ENCODE measurements at regions not wholly inside any gene's neighbourhood (a gene's known extent, or its start where the extent isn't known, plus 50 kb on each side); places are given as distances from the start of the nearest gene placed in this dataset.

DNA sequence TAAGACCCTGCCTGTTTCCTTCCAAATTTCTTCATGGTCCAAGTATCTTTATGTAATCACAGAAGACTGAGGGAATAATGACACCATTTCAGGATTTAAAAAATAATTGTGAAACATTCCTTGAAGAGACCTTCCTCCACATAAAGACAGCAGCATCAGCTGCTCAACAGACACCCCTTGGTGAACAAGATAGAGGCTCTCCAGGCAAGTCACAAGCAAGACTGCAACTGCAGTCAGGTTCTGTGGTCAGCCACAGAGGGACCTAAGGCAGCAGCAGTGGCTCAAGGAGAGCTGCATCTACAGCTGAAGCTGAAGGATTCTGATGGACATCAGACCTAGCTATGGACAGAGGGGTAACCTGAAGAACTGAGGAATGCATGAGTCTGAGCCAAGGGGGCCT lies 97.2 kb upstream of the C3orf80 start (continued):
- TF ChIP-seq, protein P1, sequence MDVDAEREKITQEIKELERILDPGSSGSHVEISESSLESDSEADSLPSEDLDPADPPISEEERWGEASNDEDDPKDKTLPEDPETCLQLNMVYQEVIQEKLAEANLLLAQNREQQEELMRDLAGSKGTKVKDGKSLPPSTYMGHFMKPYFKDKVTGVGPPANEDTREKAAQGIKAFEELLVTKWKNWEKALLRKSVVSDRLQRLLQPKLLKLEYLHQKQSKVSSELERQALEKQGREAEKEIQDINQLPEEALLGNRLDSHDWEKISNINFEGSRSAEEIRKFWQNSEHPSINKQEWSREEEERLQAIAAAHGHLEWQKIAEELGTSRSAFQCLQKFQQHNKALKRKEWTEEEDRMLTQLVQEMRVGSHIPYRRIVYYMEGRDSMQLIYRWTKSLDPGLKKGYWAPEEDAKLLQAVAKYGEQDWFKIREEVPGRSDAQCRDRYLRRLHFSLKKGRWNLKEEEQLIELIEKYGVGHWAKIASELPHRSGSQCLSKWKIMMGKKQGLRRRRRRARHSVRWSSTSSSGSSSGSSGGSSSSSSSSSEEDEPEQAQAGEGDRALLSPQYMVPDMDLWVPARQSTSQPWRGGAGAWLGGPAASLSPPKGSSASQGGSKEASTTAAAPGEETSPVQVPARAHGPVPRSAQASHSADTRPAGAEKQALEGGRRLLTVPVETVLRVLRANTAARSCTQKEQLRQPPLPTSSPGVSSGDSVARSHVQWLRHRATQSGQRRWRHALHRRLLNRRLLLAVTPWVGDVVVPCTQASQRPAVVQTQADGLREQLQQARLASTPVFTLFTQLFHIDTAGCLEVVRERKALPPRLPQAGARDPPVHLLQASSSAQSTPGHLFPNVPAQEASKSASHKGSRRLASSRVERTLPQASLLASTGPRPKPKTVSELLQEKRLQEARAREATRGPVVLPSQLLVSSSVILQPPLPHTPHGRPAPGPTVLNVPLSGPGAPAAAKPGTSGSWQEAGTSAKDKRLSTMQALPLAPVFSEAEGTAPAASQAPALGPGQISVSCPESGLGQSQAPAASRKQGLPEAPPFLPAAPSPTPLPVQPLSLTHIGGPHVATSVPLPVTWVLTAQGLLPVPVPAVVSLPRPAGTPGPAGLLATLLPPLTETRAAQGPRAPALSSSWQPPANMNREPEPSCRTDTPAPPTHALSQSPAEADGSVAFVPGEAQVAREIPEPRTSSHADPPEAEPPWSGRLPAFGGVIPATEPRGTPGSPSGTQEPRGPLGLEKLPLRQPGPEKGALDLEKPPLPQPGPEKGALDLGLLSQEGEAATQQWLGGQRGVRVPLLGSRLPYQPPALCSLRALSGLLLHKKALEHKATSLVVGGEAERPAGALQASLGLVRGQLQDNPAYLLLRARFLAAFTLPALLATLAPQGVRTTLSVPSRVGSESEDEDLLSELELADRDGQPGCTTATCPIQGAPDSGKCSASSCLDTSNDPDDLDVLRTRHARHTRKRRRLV (CRISPR knock-in tag; IDR thresholded peaks at IDR 0.05) = no peak

- H3K4me2 ChIP-seq (ENCODE audit: low read depth, low read length) = no peak overlapping the region
- no peaks in the 10 kb centered on the region for H3K36me3 ChIP-seq (replicated peaks in 1 of 2; ENCODE audit: control insufficient read depth in 1 of 2, insufficient read depth in 2 of 2, low read length in 2 of 2)
- 15% methylated on average over 4 of the region's 4 CpGs for WGBS (ENCODE audit: low lambda C conversion rate)
- no peaks in the 10 kb centered on the region for H3K4me1 ChIP-seq (ENCODE audit: insufficient read depth, low read length)
- no peak for ATAC-seq
- ChIA-PET CTCF (ENCODE audit: low intra/inter-chr PET ratio, low total read pairs) (no interaction called here), POLR2A (no interaction called here)
- intact Hi-C loops (cut with micrococcal nuclease; ENCODE audit: unreplicated experiment) = loop anchor here (5.0 kb wide), 1 partner anchor 82 kb away; no protein-coding TSS in a partner anchor
- no peak for FAIRE-seq
- H3K27ac ChIP-seq (ENCODE audit: extremely low read length, insufficient read depth, low read length) = no peak overlapping the region
- H2AFZ ChIP-seq (ENCODE audit: low read length) = no peak overlapping the region
- in situ Hi-C loops (cut with HindIII; ENCODE audit: extremely low pct_ligation_motif_present, low pct_unique_long_range_greater_than_20kb) = loop anchor here (5.0 kb wide), 1 partner anchor 92 kb away; no protein-coding TSS in a partner anchor
- H3K27me3 ChIP-seq (ENCODE audit: control insufficient read depth in 1 of 2, insufficient read depth in 2 of 2, low read length in 2 of 2) = no peaks in the 10 kb centered on the region
- BruUV-seq (replicated peaks) = no TSS peak
- H3K4me3 ChIP-seq (replicated peaks in 1 of 3; ENCODE audit: insufficient read depth in 1 of 3, low read depth in 2 of 3, low read length in 3 of 3) = no peak overlapping the region
- no peaks in the 10 kb centered on the region for H4K20me1 ChIP-seq (ENCODE audit: insufficient read depth, low read length)
- no peaks in the 10 kb centered on the region for H3K9me3 ChIP-seq (ENCODE audit: low read length)
- no peak for DNase-seq (ENCODE audit: low spot score)
- no peaks in the 10 kb centered on the region for H3K79me2 ChIP-seq (ENCODE audit: insufficient read depth, low read length)
- no peak for TF ChIP-seq ZFP1 (CRISPR knock-in tag; IDR thresholded peaks at IDR 0.05)
- 0 out of 2 replicates have a peak, but pooled peaks have one; percentile 13 for TF ChIP-seq ZNF629 (CRISPR knock-in tag; conservative IDR thresholded peaks at IDR 0.05)
- TF ChIP-seq RARG (CRISPR knock-in tag; IDR thresholded peaks at IDR 0.05; ENCODE audit: low read depth) = no peak
- no peak for TF ChIP-seq EEA1 (CRISPR knock-in tag; IDR thresholded peaks at IDR 0.05; ENCODE audit: borderline replicate concordance)
- H3K9ac ChIP-seq (ENCODE audit: insufficient read depth, low read depth, low read length) = no peak overlapping the region
Measured at GRCh38 chr3:160129459-160130061, 95.7 kb upstream of the C3orf80 start.
